HG02759 (cell line): ENCODE measurements at regions not wholly inside any gene's neighbourhood (a gene's known extent, or its start where the extent isn't known, plus 50 kb on each side); places are given as distances from the start of the nearest gene placed in this dataset.

ENCODE experiments used
- ATAC-seq: cut with Tn5 transposase; IDR thresholded peaks from one replicate; pipeline ENCODE4 v1.9.1; 2021; ENCODE audit warnings: mild to moderate bottlenecking, moderate library complexity; ENCODE audit not compliant: unreplicated experiment

DNA sequence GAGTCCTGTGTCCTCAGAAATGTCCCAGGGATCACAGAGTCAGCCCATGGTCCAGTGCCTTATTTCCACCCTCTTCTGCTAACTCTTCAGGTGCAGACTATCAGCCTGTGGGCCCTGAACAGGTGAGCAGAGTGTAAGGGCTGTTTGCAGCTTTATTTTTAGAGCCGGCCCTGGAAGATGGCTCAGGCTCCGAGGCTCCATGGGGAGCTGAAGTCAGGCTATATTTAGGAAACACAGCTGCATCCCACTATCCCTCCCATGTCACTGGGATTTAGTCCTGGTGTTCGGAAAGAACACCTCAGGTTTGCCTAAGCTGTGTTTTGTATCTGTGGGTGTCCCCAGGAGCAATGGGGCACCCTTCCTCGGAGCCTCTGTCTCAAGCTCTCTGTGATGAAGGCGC lies 126.9 kb downstream of the RPS24 start:
- ATAC-seq: no peak

DNA sequence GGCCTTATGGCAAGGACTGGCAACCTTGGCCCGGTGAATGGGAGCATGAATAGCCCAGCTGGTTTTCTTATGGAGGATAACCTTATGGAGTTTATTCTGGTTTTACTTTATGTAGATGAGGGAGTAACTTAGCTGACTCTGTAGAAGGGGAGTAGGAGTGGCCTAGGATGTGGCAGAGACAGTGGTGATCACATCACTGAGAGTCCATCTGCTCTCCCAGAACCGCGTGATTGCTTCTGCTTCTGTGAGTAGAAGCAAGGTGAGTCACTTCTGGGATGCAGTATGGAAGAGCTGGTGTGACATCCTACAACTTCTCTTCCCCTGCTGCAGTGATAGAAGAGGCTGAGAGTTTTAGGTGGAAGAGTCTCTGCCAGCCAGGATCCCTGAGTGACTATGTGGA lies 129.2 kb downstream of the RPS24 start:
- no peak for ATAC-seq

DNA sequence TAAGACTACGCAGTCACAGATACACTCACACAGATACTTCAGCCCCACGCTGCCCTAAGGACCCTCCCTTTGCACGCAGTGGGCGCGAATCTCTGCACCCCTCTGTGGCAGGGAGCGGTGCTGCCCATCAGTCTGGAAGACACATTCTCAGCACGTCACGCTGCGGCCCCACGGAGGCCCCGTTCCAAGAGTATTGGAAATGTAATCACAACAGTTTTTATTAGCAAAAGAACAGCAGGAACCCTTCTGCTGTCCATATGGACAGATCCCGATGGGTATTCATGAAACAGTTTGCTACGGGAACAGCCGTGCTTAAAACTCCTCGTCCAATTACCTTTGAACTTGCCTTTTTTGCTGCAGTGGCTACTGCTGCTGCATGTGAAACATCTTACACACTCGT lies 131.0 kb downstream of the RPS24 start:
- ATAC-seq: no peak

DNA sequence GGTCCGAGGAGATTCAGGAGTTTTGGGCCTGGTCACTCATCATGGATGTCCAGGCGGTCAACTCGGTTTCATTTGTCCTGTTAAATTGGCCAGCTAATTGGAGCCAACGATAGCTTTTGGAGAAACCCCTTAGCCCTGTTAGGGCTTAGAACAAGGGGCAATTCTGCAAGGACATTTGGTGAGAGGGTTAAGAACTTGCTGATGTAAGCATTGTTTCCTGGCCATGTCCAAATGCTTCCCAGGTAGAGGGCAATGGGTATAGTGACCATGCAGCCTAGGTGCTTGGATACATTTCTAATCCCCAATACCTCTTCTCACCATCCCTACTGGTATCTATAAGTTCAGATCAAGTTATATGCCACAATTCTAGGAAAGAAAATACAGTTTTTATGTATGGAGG lies 131.5 kb downstream of the RPS24 start:
- no peak for ATAC-seq

DNA sequence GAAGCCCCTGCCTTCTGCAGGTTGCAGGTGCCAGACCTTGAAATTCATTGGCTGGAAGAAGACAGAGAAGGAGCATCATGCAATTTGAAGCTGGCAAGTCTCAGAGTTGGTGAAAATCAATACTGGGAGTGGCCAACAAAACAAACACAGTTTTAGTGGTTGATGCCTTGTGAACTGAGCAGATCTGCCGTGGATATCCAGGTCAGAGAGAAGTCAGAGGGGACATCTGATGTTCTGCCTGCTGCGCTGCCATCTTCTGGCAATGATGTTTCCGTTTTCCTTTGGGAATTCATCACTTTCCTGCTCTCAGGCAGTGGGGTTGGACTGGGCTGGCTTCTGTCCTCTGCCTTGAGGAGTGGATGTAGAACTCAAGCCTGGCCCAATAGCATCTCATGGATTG lies 132.0 kb downstream of the RPS24 start:
- no peak for ATAC-seq

DNA sequence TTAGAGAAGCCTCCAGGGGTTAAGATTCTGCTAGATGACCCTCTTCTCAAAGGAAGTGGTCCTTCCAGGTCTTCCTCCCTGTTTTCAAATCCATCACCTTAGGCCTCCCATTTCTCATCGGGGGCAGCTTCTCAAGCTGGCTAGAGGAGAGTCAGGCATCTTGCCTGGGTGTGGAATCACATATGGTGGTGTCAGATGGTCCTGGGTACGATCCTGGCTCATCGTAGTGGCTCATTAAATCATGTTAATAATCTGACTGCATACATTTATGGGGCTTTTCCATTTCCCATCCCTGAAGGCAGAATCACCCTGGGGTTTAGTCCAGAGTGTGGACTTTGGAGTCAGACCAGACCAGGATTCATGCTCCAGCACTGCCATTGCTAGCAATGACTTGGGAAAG lies 132.6 kb downstream of the RPS24 start:
- ATAC-seq: no peak

DNA sequence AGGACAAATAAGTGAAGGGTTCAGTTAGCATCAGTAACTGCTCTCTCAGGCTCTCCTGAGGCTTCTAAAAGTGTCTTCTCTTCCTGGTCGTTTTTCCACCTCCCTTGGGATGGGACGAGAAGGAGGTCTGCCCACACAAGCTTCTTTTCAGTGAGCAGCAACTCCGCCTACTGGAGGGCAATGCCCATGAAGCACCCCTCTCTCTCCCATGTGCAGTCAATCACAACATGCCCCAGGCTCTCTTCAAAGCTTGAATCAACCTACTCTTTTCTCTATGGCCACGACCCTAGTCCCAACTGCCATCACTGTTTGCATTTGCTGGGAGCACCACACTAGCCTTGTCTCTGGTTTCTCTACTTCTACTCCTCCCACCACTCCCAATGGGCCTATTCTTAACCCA lies 135.6 kb downstream of the RPS24 start:
- no peak for ATAC-seq

DNA sequence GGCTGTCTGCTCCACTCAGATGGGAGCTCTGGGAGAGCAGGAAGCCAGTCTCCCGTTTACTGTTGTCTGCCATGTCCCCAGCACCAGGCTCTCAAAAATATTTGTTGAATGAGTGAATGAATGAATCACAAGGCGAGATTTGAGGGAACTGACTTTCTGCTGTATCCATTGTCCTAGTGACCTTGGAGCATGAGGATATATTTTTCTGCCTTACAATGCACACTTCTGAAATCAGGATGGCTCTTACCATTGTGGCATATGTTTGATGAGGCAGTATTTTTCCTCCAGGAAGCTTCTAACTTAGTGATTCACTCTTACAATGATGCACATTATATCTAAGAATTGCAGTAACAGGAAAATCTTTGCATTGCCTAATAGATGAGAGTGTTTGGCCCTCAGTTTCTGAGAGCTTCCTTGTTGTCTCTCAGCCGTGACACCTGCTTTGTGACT lies 136.4 kb downstream of the RPS24 start:
- no peak for ATAC-seq

DNA sequence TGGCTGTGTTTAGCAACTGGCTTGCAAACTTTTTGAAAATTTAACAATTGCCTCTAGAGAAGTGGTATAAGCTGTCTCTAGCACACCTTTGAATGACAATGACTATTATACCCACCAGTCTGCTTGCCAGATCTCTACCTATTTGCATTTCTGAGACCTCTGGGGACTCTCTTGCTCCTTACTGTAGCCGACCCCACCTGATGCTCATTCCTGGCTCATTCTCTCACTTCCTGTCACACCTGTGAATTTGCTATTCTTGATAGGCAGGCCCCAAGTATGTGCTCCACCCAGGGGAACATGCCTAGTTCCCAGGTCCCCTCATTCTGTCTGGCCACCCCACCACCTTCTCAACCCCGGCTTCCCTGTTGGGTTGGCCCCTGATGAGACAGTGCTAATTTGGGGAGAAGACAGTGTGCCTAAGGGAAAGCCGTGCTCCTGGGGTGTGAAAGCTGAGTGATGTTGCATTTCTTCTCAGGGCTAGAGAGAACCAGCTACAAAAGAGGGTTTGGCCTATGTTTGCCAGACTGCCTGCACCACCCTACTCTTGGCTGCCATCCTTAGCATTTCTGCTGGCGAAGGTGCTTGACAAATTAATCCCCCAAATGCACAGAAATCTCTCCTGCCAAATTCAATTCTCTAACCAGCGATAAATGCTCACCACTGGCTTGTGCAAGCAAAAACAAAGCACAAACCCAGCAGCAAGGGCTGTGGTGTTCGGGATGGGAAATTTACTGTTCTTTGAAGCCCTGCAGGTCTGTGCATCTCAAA lies 138.2 kb downstream of the RPS24 start:
- no peak for ATAC-seq

DNA sequence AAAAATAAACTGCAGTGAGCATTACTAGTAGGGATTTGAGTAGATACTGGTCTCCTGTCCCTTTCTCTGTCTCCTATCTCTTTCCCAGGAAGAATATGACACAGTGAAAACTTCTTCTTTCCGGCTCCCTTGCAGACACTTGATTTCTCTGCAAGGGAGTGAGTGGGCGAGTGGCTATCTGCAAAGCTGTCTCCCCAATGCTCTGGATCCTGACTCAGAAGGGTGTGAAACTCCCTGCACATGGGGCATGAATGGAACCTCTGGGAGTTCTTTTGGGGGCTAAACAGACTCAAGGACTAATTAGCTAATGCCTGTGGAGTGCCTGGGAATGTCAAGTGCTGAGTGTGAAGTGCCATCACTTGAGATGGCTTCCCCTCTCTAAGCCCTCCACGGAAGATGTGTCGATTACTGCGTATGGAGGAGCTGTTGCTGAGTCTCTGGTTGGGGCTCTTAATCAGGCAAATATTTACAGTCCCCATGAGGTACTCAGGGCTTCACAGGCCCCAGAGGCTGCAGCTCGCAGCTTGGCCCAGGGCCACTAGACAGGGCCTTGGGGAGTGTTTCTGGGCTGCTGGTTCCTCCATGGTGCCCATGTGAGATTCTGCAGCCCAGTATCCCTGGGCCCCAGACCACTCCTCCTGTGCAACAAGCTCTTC lies 139.8 kb downstream of the RPS24 start:
- ATAC-seq: no peak

DNA sequence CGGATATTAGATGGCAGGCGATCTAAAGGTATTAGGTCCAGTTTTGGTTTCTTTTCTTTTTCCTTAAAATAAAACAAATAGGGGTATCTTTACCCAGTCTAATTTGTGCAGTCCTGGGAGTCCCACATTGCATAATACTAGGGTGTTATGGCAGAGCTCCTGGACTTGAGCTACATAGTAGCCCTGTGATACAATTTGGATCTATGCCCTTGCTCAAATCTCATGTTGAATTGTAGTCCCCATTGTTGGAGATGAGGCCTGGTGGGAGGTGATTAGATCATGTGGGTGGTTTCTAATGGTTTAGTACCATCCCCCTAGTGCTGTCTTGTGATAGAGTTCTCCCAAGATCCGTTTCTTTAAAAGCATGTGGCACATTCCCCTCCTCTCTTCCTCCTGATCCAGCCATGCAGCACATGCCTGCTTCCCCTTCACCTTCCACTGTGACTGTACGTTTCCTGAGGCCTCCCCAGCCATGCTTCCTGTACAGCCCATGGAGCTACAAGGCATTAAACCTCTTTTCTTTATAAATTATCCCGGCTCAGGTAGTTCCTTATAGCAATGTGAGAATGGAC lies 141.9 kb downstream of the RPS24 start:
- ATAC-seq: no peak

DNA sequence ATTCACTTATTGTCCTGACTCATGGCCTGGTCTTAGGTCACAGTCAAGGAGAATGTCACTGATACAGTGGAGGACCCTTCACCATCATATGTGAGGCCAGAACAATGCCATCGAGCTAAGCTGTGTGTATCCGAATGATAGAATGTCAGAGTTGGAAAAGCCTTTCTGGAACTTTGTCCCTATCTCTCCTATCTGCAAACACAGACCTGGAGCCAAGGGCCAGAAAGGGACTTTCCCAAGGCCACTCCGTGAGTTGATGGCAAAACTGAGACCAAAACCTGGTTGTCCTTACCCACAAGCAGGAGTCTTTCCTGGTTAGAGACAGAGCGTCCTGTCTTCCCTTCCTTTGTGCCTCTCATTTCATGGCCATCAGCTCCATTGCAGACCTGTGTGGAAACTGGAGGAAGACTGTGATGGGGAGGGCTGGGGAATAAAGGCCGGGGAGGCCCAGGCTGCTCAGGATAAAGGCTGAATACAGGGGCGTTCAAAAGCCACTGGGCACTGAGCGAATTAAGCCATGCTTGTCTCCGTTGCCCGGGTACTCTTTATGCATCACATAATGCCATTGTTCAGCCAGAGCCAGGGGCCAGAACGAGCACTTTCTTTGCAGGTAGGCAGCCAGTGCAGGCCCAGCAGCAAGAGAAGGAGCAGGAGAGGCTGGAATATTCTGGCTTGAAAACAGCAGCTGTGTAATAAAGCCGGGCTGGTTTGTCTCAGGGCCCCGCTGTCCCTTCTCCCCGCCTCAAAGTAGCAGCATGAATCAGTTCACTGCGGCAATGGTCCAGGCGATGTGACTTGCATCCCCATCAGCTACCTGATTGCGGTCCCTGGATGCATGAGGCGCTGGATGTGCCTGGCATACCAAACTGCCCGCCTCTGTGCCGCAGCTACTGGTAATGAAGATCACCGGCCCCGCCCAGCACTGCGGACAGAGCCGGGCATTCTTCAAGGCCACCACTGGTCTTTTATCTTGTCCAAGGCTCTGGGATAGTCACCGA lies 143.0 kb downstream of the RPS24 start:
- no peak for ATAC-seq

DNA sequence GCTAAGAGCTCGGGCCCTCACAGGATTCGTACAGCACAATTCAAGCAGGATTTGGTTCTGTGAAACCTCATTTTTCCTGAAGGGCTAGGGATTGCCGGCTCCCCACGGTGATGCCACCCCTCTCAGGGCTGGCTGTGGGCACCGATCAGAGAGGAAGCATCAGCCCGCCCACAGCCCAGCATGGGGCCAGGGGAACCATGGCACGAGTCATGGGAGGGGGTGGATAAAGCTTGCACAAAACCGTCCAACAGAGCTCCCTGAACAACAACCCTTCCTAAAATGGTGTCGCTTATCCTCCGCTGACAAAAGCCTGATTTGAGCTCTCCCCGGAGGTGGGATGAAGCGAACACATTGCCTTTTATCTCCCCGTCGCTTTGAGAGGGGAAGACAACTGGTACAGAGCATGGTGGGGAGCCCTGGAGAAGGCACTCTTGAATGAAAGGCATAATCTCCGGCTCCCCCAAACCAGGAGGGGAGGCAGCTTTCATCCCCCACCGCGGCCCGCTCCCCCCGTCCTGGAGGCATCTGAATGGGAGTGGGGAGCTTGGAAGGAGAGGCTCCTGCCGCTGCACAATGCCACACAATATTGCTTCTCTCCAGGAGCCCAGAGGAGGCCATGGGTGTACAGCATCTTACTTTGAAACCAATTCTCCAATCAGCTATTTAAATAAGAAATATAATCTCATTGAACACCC lies 144.0 kb downstream of the RPS24 start:
- no peak for ATAC-seq

DNA sequence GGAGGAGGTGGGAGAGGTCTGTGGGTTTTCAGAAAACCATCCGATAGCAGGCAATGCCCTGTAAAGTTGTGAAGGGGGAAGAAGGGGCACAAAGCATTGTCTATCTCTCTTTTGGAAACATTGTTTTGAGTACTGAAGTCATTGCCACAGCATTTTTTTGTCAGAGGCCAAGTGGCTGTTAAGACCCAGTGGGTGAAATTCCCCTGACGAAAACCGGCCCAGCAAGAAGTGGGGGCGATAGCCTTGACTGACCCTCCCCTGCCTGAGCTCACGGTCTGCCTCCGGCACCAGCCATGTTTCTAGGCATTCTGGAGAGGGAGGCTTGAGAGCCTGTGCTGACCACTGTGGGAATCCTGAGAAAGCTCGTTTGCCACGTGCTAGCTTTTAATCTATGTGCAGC lies 144.7 kb downstream of the RPS24 start:
- ATAC-seq: no peak

DNA sequence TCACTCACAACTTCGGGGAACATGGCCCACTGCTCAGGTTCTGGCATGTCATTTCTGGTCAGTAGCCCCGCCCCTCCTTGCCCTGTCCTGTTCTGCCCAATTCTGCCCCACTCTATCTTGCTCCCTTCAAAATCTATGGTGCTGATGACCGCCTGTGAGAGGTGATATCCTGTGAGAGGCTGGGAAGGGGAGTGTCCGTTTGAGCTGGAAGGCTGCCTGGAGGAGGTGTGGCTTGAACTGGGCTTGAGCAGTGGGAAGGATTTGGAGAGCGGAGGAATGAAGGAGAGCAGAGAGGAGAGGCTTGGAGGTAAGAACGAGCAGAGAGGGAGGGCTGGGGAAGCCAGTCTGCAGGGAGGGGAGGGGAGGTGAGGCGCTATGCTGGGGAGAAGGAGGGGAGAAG lies 145.3 kb downstream of the RPS24 start:
- no peak for ATAC-seq

DNA sequence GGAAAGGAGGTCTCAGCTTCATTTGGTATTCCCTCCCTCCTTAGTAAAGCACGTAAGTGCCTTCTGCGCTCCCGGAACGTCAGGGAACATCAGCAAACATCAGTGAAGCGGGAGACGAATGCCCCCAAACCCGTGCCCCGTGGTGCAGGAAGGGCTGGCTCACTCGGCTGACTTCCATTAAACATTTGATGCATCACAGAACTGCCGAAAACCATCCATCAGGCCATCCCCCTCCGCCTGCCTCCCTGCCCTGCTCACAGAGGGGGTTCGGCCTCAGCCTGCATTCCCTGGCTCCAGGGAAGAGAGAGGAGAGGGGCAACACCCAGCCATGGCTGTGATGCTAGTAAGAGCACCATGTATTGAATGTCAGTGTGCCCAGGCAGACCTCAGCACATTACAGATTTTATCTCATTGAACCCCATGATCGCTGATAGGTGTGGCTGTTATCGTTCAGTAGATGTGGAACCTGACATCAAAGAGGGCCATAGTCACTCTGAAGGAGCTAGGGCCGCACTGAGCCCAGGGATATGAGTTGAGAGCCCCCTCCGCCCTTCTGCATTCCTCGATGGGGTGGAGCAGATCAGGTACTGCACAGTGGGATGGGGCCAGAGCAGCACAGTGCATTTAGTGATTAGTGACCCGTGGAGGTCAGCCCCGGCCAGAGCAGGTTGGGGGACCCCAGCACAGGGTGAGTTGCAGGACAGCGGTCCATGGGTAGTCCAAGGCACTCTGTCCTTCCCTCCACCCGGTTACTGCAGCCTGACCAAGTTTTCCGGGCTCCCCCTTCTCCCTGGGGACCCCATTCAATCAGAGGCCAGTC lies 146.4 kb downstream of the RPS24 start:
- no peak for ATAC-seq

DNA sequence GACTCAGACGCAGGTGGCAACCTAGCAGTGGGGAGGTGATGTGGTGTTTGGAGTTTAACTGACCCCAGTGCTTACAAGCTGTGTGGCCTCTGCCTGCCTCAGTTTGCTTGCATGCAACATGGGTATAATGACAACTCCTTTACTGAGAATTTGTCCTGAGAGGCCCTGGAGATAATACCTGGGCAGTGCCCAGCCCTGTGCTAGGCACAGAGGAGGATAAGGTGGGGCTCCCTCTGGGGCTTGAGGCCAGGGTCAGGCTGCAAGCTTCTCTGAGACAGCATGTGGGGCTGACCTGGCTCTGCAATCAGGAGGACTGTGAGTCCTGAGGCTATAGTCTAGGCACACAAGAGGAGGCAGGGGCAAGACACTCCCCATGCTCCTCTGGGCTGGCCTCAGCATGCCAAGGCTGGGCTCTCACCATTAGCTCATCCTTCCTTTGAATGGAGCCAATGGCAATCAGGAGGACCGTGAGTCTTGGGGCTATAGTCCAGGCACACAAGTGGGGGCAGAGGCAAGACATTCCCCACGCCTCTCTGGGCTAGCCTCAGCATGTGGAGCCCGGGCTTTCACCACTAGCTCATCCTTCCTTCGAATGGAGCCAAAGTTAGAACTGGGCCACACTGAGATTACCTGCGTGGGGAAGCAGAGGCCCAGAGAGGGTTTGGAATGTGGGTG lies 147.9 kb downstream of the RPS24 start:
- ATAC-seq: no peak

DNA sequence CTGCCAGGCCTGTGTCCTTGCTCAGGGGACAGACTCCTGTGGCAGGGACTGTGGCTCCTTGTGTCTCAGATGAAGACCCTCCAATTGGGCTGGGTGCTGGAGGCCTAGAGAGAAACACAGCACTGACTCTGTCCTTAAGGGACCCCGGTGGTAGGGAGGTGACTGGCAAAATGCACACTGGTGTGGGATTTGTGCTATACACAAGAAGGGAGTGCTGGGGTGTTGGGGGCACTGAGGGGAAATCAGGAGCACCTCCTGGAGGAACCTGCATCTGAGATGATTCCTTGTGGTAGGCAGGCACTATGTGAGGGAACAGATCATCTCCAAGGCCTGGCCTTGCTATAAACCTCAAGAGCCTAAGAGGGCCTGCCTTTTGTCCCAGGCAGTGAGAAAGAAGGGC lies 149.2 kb downstream of the RPS24 start:
- ATAC-seq: no peak
